Esophagus squamous epithelium (tissue), 5 donors: ENCODE measurements at regions not wholly inside any gene's neighbourhood (a gene's known extent, or its start where the extent isn't known, plus 50 kb on each side); places are given as distances from the start of the nearest gene placed in this dataset.

ENCODE experiments used
- DNase-seq: peaks from one replicate; lab custom pipeline; 2025; lab: John Stamatoyannopoulos, UW
- H3K27ac ChIP-seq, 4 donors: fragments of 200-600 bp; sonication (generic); one replicate each; pipeline ENCODE4 v1.5.1; 2016 to 2019; ENCODE audit warnings: mild to moderate bottlenecking in 1 of 4
- H3K27me3 ChIP-seq, 4 donors: fragments of 200-600 bp; sonication (generic); 1 replicate in 3 of 4; 2 replicates in 1 of 4; pipeline versions ENCODE4 v1.5.1 to v1.6.0; 2017 to 2021; ENCODE audit warnings: antibody characterized with exemption in 1 of 4
- H3K36me3 ChIP-seq, 3 donors: fragments of 200-600 bp; sonication (generic); one replicate each; pipeline ENCODE4 v1.5.1; 2016 to 2019
- H3K4me1 ChIP-seq, 3 donors: fragments of 200-600 bp; sonication (generic); one replicate each; pipeline ENCODE4 v1.5.1; 2017 to 2019
- H3K4me3 ChIP-seq, 4 donors: fragments of 200-600 bp; sonication (generic); 1 replicate in 3 of 4; 2 replicates in 1 of 4; pipeline ENCODE4 v1.5.1; 2016 to 2019; ENCODE audit warnings: mild to moderate bottlenecking in 2 of 4, moderate library complexity in 1 of 4
- H3K9me3 ChIP-seq, 3 donors: fragments of 200-600 bp; sonication (generic); one replicate each; pipeline ENCODE4 v1.5.1; 2016 to 2019
- CTCF ChIP-seq, 6 experiments: fragments of 450-650 bp in 4 of 6; fragments of 200-600 bp in 2 of 6; sonication (generic) in 2 of 6; IDR thresholded peaks; one replicate each; pipeline ENCODE4 v1.5.1; 2016 to 2019; ENCODE audit warnings: antibody characterized with exemption in 6 of 6, mild to moderate bottlenecking in 4 of 6, moderate library complexity in 4 of 6
- POLR2A ChIP-seq, 4 donors: fragments of 450-650 bp; IDR thresholded peaks; one replicate each; pipeline ENCODE4 v1.6.1; 2017; ENCODE audit warnings: antibody characterized with exemption in 4 of 4, mild to moderate bottlenecking in 4 of 4, moderate library complexity in 3 of 4
- WGBS, 2 donors: methylation state at CpG; one replicate each; pipeline ENCODE4 v1.1.5; 2018; 5-methylcytosine and 5-hydroxymethylcytosine counted together
- intact Hi-C: fragments of 100-400 bp; cut with DNase I; formaldehyde crosslinking; loops from one replicate; pipeline ENCODE4 v1.15.0; 2022
- donor health status: DM: yes; HTN: yes; CAD: no.

- H3K4me3 ChIP-seq = no peak overlapping the region
- 70 to 78% methylated on average over 7 to 8 of the region's 8 CpGs for WGBS, 2 donors
- no peak overlapping the region for H3K27ac ChIP-seq
- intact Hi-C loops = no loop called here
- H3K9me3 ChIP-seq = no peaks in the 10 kb centered on the region
- H3K27me3 ChIP-seq = peaks cover 0 to 60% (median 0%) of the 10 kb centered on the region in 4 donors
- no peak for TF ChIP-seq POLR2A (IDR thresholded peaks at IDR 0.05)
- TF ChIP-seq CTCF (IDR thresholded peaks at IDR 0.05) = no peak
- H3K36me3 ChIP-seq = no peaks in the 10 kb centered on the region
- H3K4me1 ChIP-seq = no peaks in the 10 kb centered on the region
- DNase-seq = no peak
Observed at GRCh38 chr16:49970797-49971431, 54.1 kb upstream of the CNEP1R1 start.

GRCh38 chr16:49972280-49972679, 52.7 kb upstream of the CNEP1R1 start:
- H3K36me3 ChIP-seq = no peaks in the 10 kb centered on the region
- intact Hi-C loops = no loop called here
- H3K9me3 ChIP-seq = no peaks in the 10 kb centered on the region
- no peaks in the 10 kb centered on the region for H3K4me1 ChIP-seq
- peaks cover 0 to 48% (median 0%) of the 10 kb centered on the region in 4 donors for H3K27me3 ChIP-seq
- H3K27ac ChIP-seq = no peak overlapping the region
- WGBS, 2 donors = 74 to 77% methylated on average over 5 of the region's 5 CpGs
- no peak overlapping the region for H3K4me3 ChIP-seq
- no peak for DNase-seq
- TF ChIP-seq CTCF (IDR thresholded peaks at IDR 0.05) = no peak
- no peak for TF ChIP-seq POLR2A (IDR thresholded peaks at IDR 0.05)

- Histone ChIP-seq H3K4me1 (no peaks in the 10 kb centered on the region), H3K4me3 (no peak overlapping the region), H3K27me3 (peaks cover 0 to 43% (median 0%) of the 10 kb centered on the region in 4 donors), H3K27ac (no peak overlapping the region), H3K36me3 (no peaks in the 10 kb centered on the region), H3K9me3 (no peaks in the 10 kb centered on the region)
- no peak for TF ChIP-seq CTCF (IDR thresholded peaks at IDR 0.05)
- no peak for TF ChIP-seq POLR2A (IDR thresholded peaks at IDR 0.05)
- intact Hi-C loops = no loop called here
- DNase-seq = no peak
- 68 to 80% methylated on average over 9 of the region's 9 CpGs for WGBS, 2 donors
Observed at GRCh38 chr16:49972961-49973360, 52.1 kb upstream of the CNEP1R1 start.
